HepG2 (cell line): ENCODE measurements at regions not wholly inside any gene's neighbourhood (a gene's known extent, or its start where the extent isn't known, plus 50 kb on each side); places are given as distances from the start of the nearest gene placed in this dataset.

Experiments
- ATAC-seq: fragments of 200-7000 bp; cut with Tn5 transposase; 3 replicates; pipeline ENCODE4 v1.9.1; 2020; ENCODE audit warnings: mild to moderate bottlenecking, moderate library complexity
- BruUV-seq: library from RNA; stranded (reverse); fragments of 400-500 nt; replicated peaks from 2 replicates; lab custom pipeline; 2021; lab: Mats Ljungman, UMichigan
- CTCF ChIA-PET: fragments of 300-600 bp; formaldehyde crosslinking; extraction: SDS; loops from one replicate; lab custom pipeline; 2021; ENCODE audit warnings: low total read pairs, inconsistent platforms, low intra/inter-chr PET ratio; lab: Yijun Ruan, JAX
- POLR2A ChIA-PET: fragments of 350-600 bp; sonication (Branson Sonifier 250); formaldehyde crosslinking; loops from one replicate; lab custom pipeline; 2020; ENCODE audit warnings: antibody characterized with exemption, inconsistent platforms; lab: Yijun Ruan, JAX
- DNase-seq: peaks from one replicate; pipeline ENCODE4 v3.0.0-alpha.2; 2015; ENCODE audit warnings: low spot score
- FAIRE-seq: peaks from 3 replicates; lab custom pipeline; 2011; peaks lifted over from hg19 to GRCh38; lab: Jason Lieb, UNC
- H2AFZ ChIP-seq: one replicate; pipeline ENCODE4 v1.6.1; 2011; ENCODE audit warnings: low read length, inconsistent platforms
- H3K27ac ChIP-seq: fragments of 300-600 bp; 3 replicates; pipeline ENCODE4 v1.8.0; 2011; ENCODE audit warnings: mixed run types, mild to moderate bottlenecking, mixed read lengths, low read length, inconsistent platforms; ENCODE audit not compliant: insufficient read depth; ENCODE audit errors: extremely low read length
- H3K27me3 ChIP-seq, 2 experiments: fragments of 200-600 bp in 1 of 2; 2 replicates in 1 of 2; 3 replicates in 1 of 2; pipeline versions ENCODE4 v1.6.0 to v1.8.0; 2011; ENCODE audit warnings: low read length in 2 of 2, mild to moderate bottlenecking in 2 of 2, moderate library complexity in 2 of 2, inconsistent platforms in 1 of 2; ENCODE audit not compliant: insufficient read depth in 2 of 2, control insufficient read depth in 1 of 2
- H3K36me3 ChIP-seq, 2 experiments: fragments of 200-600 bp in 1 of 2; replicated peaks in 1 of 2; 2 replicates in 1 of 2; 3 replicates in 1 of 2; pipeline versions ENCODE4 v1.5.1 to v1.8.0; 2011; ENCODE audit warnings: low read length in 2 of 2, inconsistent platforms in 1 of 2; ENCODE audit not compliant: insufficient read depth in 2 of 2, control insufficient read depth in 1 of 2
- H3K4me1 ChIP-seq: 2 replicates; pipeline ENCODE4 v1.5.1; 2012; ENCODE audit warnings: low read length, inconsistent platforms; ENCODE audit not compliant: insufficient read depth
- H3K4me2 ChIP-seq: 2 replicates; pipeline ENCODE4 v1.6.0; 2011; ENCODE audit warnings: low read depth, low read length, inconsistent platforms
- H3K4me3 ChIP-seq, 3 experiments: fragments of 200-600 bp in 1 of 3; sonication (generic), shearing (Covaris generic) in 1 of 3; replicated peaks in 1 of 3; 2 replicates each; pipeline ENCODE4 v1.5.1; 2011 to 2016; ENCODE audit warnings: low read length in 3 of 3, inconsistent platforms in 2 of 3, low read depth in 2 of 3, mild to moderate bottlenecking in 2 of 3, control low read depth in 1 of 3, mixed read lengths in 1 of 3; ENCODE audit not compliant: insufficient read depth in 1 of 3
- H3K79me2 ChIP-seq: one replicate; pipeline ENCODE4 v1.6.1; 2011; ENCODE audit warnings: low read length, inconsistent platforms; ENCODE audit not compliant: insufficient read depth
- H3K9ac ChIP-seq: 2 replicates; pipeline ENCODE4 v1.6.0; 2011; ENCODE audit warnings: mild to moderate bottlenecking, low read depth, low read length, inconsistent platforms; ENCODE audit not compliant: insufficient read depth
- H3K9me3 ChIP-seq: 2 replicates; pipeline ENCODE4 v1.5.1; 2012; ENCODE audit warnings: mild to moderate bottlenecking, low read length
- H4K20me1 ChIP-seq: 2 replicates; pipeline ENCODE4 v1.6.0; 2011; ENCODE audit warnings: inconsistent platforms, mild to moderate bottlenecking, low read length, moderate library complexity; ENCODE audit not compliant: insufficient read depth
- HNF4A ChIP-seq: sonication (generic); formaldehyde crosslinking; IDR thresholded peaks from 2 replicates; pipeline ENCODE4 v1.4.0; 2020; ENCODE audit warnings: missing genetic modification reagents
- MTF1 ChIP-seq: sonication (generic); formaldehyde crosslinking; IDR thresholded peaks from 2 replicates; pipeline ENCODE4 v1.5.0; 2020; ENCODE audit warnings: missing genetic modification reagents
- NFAT5 ChIP-seq: sonication (generic); formaldehyde crosslinking; IDR thresholded peaks from 2 replicates; pipeline ENCODE4 v1.4.0; 2020; ENCODE audit warnings: missing genetic modification reagents
- ZBTB40 ChIP-seq, 2 experiments: fragments of 450-650 bp in 1 of 2; sonication (generic) in 1 of 2; formaldehyde crosslinking in 1 of 2; IDR thresholded peaks; 2 replicates each; pipeline versions ENCODE4 v1.6.1 to v1.8.0; 2016 to 2022; ENCODE audit warnings: antibody characterized with exemption in 1 of 2, mild to moderate bottlenecking in 1 of 2, missing genetic modification reagents in 1 of 2
- ZMAT5 ChIP-seq: sonication (generic); formaldehyde crosslinking; IDR thresholded peaks from 2 replicates; pipeline ENCODE4 v1.5.0; 2020; ENCODE audit warnings: mild to moderate bottlenecking, low read depth, missing genetic modification reagents, borderline replicate concordance
- ZNF629 ChIP-seq: sonication (generic); formaldehyde crosslinking; conservative IDR thresholded peaks from 2 replicates; pipeline ENCODE4 v1.5.0; 2020; ENCODE audit warnings: missing genetic modification reagents
- ZNF670 ChIP-seq: sonication (generic); formaldehyde crosslinking; IDR thresholded peaks from 2 replicates; pipeline ENCODE4 v1.8.0; 2022; ENCODE audit warnings: mild to moderate bottlenecking, missing genetic modification reagents, borderline replicate concordance
- WGBS: methylation state at CpG from one replicate; pipeline ENCODE4 v1.1.6; 2017; ENCODE audit warnings: low lambda C conversion rate; 5-methylcytosine and 5-hydroxymethylcytosine counted together
- in situ Hi-C: cut with HindIII; loops from 2 replicates; pipeline ENCODE4 v1.10.0; 2017; ENCODE audit warnings: low pct_unique_long_range_greater_than_20kb; ENCODE audit not compliant: extremely low pct_ligation_motif_present
- intact Hi-C: fragments of 100-400 bp; cut with micrococcal nuclease; formaldehyde crosslinking; loops from one replicate; pipeline ENCODE4 v1.10.0; 2022; ENCODE audit not compliant: unreplicated experiment

- Histone ChIP-seq H3K36me3 (no peaks in the 10 kb centered on the region), H3K27ac (no peak overlapping the region), H4K20me1 (no peaks in the 10 kb centered on the region; the same call in 1 of the 2 replicates), H3K27me3 (peaks cover 16 to 56% of the 10 kb centered on the region in 2 experiments; a peak in 4 of 5 replicates), H2AFZ (no peak overlapping the region), H3K4me2 (no peak overlapping the region), H3K9ac (no peak overlapping the region), H3K4me1 (peaks cover 41% of the 10 kb centered on the region), H3K4me3 (no peak overlapping the region), H3K79me2 (no peaks in the 10 kb centered on the region), H3K9me3 (no peaks in the 10 kb centered on the region)
- DNase-seq (no peak), ATAC-seq (peak; percentile 9; the same call in 2 of the 3 replicates), FAIRE-seq (no peak)
- ChIA-PET CTCF (interaction anchor here (0.7 kb wide), 1 partner anchor 19 kb away, joined by 3 read pairs; no protein-coding TSS in a partner anchor), POLR2A (no interaction called here)
- intact Hi-C loops (no loop called here), in situ Hi-C loops (no loop called here)
- 77% methylated on average over 16 of the region's 18 CpGs for WGBS
- BruUV-seq = no TSS peak
- TF ChIP-seq ZNF629 (CRISPR knock-in tag) (peak; percentile 92), HNF4A (CRISPR knock-in tag) (0 out of 2 replicates have a peak, but pooled peaks have one; percentile 14), ZMAT5 (CRISPR knock-in tag) (no peak), ZNF670 (CRISPR knock-in tag) (no peak), NFAT5 (CRISPR knock-in tag) (0 out of 2 replicates have a peak, but pooled peaks have one; percentile 13), MTF1 (CRISPR knock-in tag) (no peak), ZBTB40 (IDR thresholded peaks at IDR 0.05) (no peak), ZBTB40 (CRISPR knock-in tag; IDR thresholded peaks at IDR 0.05) (0 out of 2 replicates have a peak, but pooled peaks have one; percentile 30)
Measured at GRCh38 chr16:87552072-87552718, 50.1 kb upstream of the JPH3 start.
